ENCODE measurements at regions not wholly inside any gene's neighbourhood (a gene's known extent, or its start where the extent isn't known, plus 50 kb on each side); places are given as distances from the start of the nearest gene placed in this dataset.

GRCh38 chr6:166862978-166863530, 93.3 kb downstream of the RNASET2 start:
- Histone ChIP-seq H3K4me1 (ENCODE audit: control insufficient read depth in 2 of 2, insufficient read depth in 2 of 2, low read length in 2 of 2) (peaks cover 3 to 4% of the 10 kb centered on the region in 2 donors), H3K4me3 (ENCODE audit: low read length) (peak overlapping the region; percentile 47), H3K27me3 (ENCODE audit: control insufficient read depth in 2 of 2, insufficient read depth in 2 of 2, low read length in 2 of 2) (no peaks in the 10 kb centered on the region), H3K36me3 (ENCODE audit: control insufficient read depth in 2 of 3, insufficient read depth in 3 of 3, low read length in 3 of 3) (no peaks in the 10 kb centered on the region), H3K9me3 (ENCODE audit: control insufficient read depth in 2 of 3, low read length in 3 of 3) (no peaks in the 10 kb centered on the region), H3K27ac (ENCODE audit: low read depth, low read length) (no peak overlapping the region)
- no peaks in the 10 kb centered on the region for H3K36me3 Mint-ChIP-seq
- H3K27me3 Mint-ChIP-seq: peaks cover 0 to 40% (median 7%) of the 10 kb centered on the region in 5 donors
- ChIA-PET POLR2A (interaction anchor here (0.5 to 1.9 kb wide), 3 partner anchors 72 to 521 kb away, joined by 3 to 4 read pairs (median 3); partner anchors contain the start of gene RNASET2), CTCF (interaction anchor here (1.4 kb wide), 1 partner anchor 14 kb away, joined by 3 read pairs; no protein-coding TSS in a partner anchor)
- intact Hi-C loops (cut with micrococcal nuclease): loop anchor here (1.0 to 5.0 kb wide), 5 partner anchors 44 to 126 kb away; no protein-coding TSS in a partner anchor
- peaks cover 7 to 24% (median 8%) of the 10 kb centered on the region in 7 donors for H3K4me1 Mint-ChIP-seq
- DNase-seq: peak in 1 of 9 donors; percentile 2
- H3K27ac Mint-ChIP-seq: peak overlapping the region in 1 of 9 donors; percentile 8
- H3K4me3 Mint-ChIP-seq: peak overlapping the region; percentile 16 to 95 (median 90)
- no peak for ATAC-seq
- no peaks in the 10 kb centered on the region for H3K9me3 Mint-ChIP-seq

- Mint-ChIP-seq H3K27me3 (peaks cover 0 to 40% (median 7%) of the 10 kb centered on the region in 5 donors), H3K4me3 (peak overlapping the region; percentile 70 to 95 (median 90)), H3K27ac (peak overlapping the region in 4 of 9 donors; percentile 31 to 79 (median 62)), H3K4me1 (peaks cover 7 to 24% (median 8%) of the 10 kb centered on the region in 7 donors), H3K36me3 (no peaks in the 10 kb centered on the region), H3K9me3 (peaks cover 0 to 1% (median 0%) of the 10 kb centered on the region in 11 donors)
- no peaks in the 10 kb centered on the region for H3K36me3 ChIP-seq (ENCODE audit: control insufficient read depth in 2 of 3, insufficient read depth in 3 of 3, low read length in 3 of 3)
- H3K9me3 ChIP-seq (ENCODE audit: control insufficient read depth in 2 of 3, low read length in 3 of 3): no peaks in the 10 kb centered on the region
- H3K4me3 ChIP-seq (ENCODE audit: low read length): peak overlapping the region; percentile 47
- peak overlapping the region; percentile 6 for H3K27ac ChIP-seq (ENCODE audit: low read depth, low read length)
- POLR2A ChIA-PET: interaction anchor here (0.5 to 1.9 kb wide), 3 partner anchors 73 to 521 kb away, joined by 3 to 4 read pairs (median 3); partner anchors contain the start of gene RNASET2
- no peaks in the 10 kb centered on the region for H3K27me3 ChIP-seq (ENCODE audit: control insufficient read depth in 2 of 2, insufficient read depth in 2 of 2, low read length in 2 of 2)
- intact Hi-C loops (cut with micrococcal nuclease): loop anchor here (1.0 to 5.0 kb wide), 5 partner anchors 45 to 126 kb away; no protein-coding TSS in a partner anchor
- H3K4me1 ChIP-seq (ENCODE audit: control insufficient read depth in 2 of 2, insufficient read depth in 2 of 2, low read length in 2 of 2): peaks cover 3 to 4% of the 10 kb centered on the region in 2 donors
- DNase-seq: peak; percentile 13 to 59 (median 34)
- peak; percentile 85 for ATAC-seq
- CTCF ChIA-PET: interaction anchor here (1.4 kb wide), 1 partner anchor 13 kb away, joined by 3 read pairs; no protein-coding TSS in a partner anchor
These were observed 93.9 kb downstream of the RNASET2 start for GRCh38 chr6:166862287-166862977.

- Mint-ChIP-seq H3K4me1 (peaks cover 7 to 24% (median 8%) of the 10 kb centered on the region in 7 donors), H3K27me3 (peaks cover 0 to 40% (median 7%) of the 10 kb centered on the region in 5 donors), H3K9me3 (peaks cover 0 to 1% (median 0%) of the 10 kb centered on the region in 11 donors), H3K4me3 (peak overlapping the region; percentile 70 to 95 (median 90)), H3K27ac (peak overlapping the region in 5 of 9 donors; percentile 17 to 69 (median 54)), H3K36me3 (no peaks in the 10 kb centered on the region)
- ChIA-PET CTCF (no interaction called here), POLR2A (interaction anchor here (0.8 kb wide), 1 partner anchor 95 kb away, joined by 3 read pairs; the partner anchor contains the start of gene RNASET2)
- intact Hi-C loops (cut with micrococcal nuclease): loop anchor here (1.0 to 5.0 kb wide), 5 partner anchors 45 to 127 kb away; no protein-coding TSS in a partner anchor
- Histone ChIP-seq H3K4me1 (ENCODE audit: control insufficient read depth in 2 of 2, insufficient read depth in 2 of 2, low read length in 2 of 2) (peaks cover 3 to 4% of the 10 kb centered on the region in 2 donors), H3K27ac (ENCODE audit: low read depth, low read length) (peak overlapping the region; percentile 6), H3K36me3 (ENCODE audit: control insufficient read depth in 2 of 3, insufficient read depth in 3 of 3, low read length in 3 of 3) (no peaks in the 10 kb centered on the region), H3K9me3 (ENCODE audit: control insufficient read depth in 2 of 3, low read length in 3 of 3) (no peaks in the 10 kb centered on the region), H3K4me3 (ENCODE audit: low read length) (peak overlapping the region; percentile 47), H3K27me3 (ENCODE audit: control insufficient read depth in 2 of 2, insufficient read depth in 2 of 2, low read length in 2 of 2) (no peaks in the 10 kb centered on the region)
- DNase-seq (no peak), ATAC-seq (no peak)
These were observed 94.4 kb downstream of the RNASET2 start for GRCh38 chr6:166861961-166862286.

- Histone ChIP-seq H3K36me3 (ENCODE audit: control insufficient read depth in 2 of 3, insufficient read depth in 3 of 3, low read length in 3 of 3) (no peaks in the 10 kb centered on the region), H3K4me1 (ENCODE audit: control insufficient read depth in 2 of 2, insufficient read depth in 2 of 2, low read length in 2 of 2) (peaks cover 3 to 4% of the 10 kb centered on the region in 2 donors), H3K4me3 (ENCODE audit: low read length) (no peak overlapping the region), H3K27me3 (ENCODE audit: control insufficient read depth in 2 of 2, insufficient read depth in 2 of 2, low read length in 2 of 2) (no peaks in the 10 kb centered on the region), H3K9me3 (ENCODE audit: control insufficient read depth in 2 of 3, low read length in 3 of 3) (no peaks in the 10 kb centered on the region), H3K27ac (ENCODE audit: low read depth, low read length) (no peak overlapping the region)
- ChIA-PET CTCF (no interaction called here), POLR2A (no interaction called here)
- Mint-ChIP-seq H3K27me3 (peaks cover 0 to 40% (median 7%) of the 10 kb centered on the region in 5 donors), H3K4me3 (peak overlapping the region in 6 of 10 donors; percentile 85 to 93 (median 90)), H3K9me3 (peaks cover 0 to 1% (median 0%) of the 10 kb centered on the region in 11 donors), H3K4me1 (peaks cover 7 to 24% (median 8%) of the 10 kb centered on the region in 7 donors), H3K27ac (peak overlapping the region in 2 of 9 donors; percentile 59 to 69), H3K36me3 (no peaks in the 10 kb centered on the region)
- DNase-seq (no peak), ATAC-seq (no peak)
- intact Hi-C loops (cut with micrococcal nuclease): loop anchor here in 1 of 2 donors (5.0 kb wide), 2 partner anchors 46 to 126 kb away; no protein-coding TSS in a partner anchor
These were observed 95.0 kb downstream of the RNASET2 start for GRCh38 chr6:166861304-166861703.

GRCh38 chr6:166860392-166860791, 96.0 kb downstream of the RNASET2 start:
- H3K36me3 Mint-ChIP-seq: no peaks in the 10 kb centered on the region
- POLR2A ChIA-PET: interaction anchor here (0.6 to 0.7 kb wide), 2 partner anchors 154 to 260 kb away, joined by 3 read pairs; no protein-coding TSS in a partner anchor
- peaks cover 0 to 1% (median 0%) of the 10 kb centered on the region in 11 donors for H3K9me3 Mint-ChIP-seq

GRCh38 chr6:166855416-166855815, 100.9 kb downstream of the RNASET2 start:
- Histone ChIP-seq H3K4me3 (ENCODE audit: low read length) (no peak overlapping the region), H3K4me1 (ENCODE audit: control insufficient read depth in 2 of 2, insufficient read depth in 2 of 2, low read length in 2 of 2) (no peaks in the 10 kb centered on the region), H3K27ac (ENCODE audit: low read depth, low read length) (no peak overlapping the region), H3K9me3 (ENCODE audit: control insufficient read depth in 2 of 3, low read length in 3 of 3) (no peaks in the 10 kb centered on the region), H3K27me3 (ENCODE audit: control insufficient read depth in 2 of 2, insufficient read depth in 2 of 2, low read length in 2 of 2) (no peaks in the 10 kb centered on the region), H3K36me3 (ENCODE audit: control insufficient read depth in 2 of 3, insufficient read depth in 3 of 3, low read length in 3 of 3) (no peaks in the 10 kb centered on the region)
- POLR2A ChIA-PET: no interaction called here
- no peak for ATAC-seq
- Mint-ChIP-seq H3K36me3 (no peaks in the 10 kb centered on the region), H3K9me3 (peaks cover 0 to 1% (median 0%) of the 10 kb centered on the region in 11 donors), H3K27ac (no peak overlapping the region), H3K4me1 (peaks cover 0 to 6% (median 0%) of the 10 kb centered on the region in 7 donors), H3K4me3 (no peak overlapping the region), H3K27me3 (peaks cover 0 to 10% (median 0%) of the 10 kb centered on the region in 5 donors)
- intact Hi-C loops (cut with micrococcal nuclease): no loop called here
- CTCF ChIA-PET: no interaction called here
- no peak for DNase-seq

More at GRCh38 chr6:166860392-166860791, 96.0 kb downstream of the RNASET2 start:
- H3K4me1 Mint-ChIP-seq: peaks cover 7 to 24% (median 8%) of the 10 kb centered on the region in 7 donors
- CTCF ChIA-PET: no interaction called here
- Histone ChIP-seq H3K9me3 (ENCODE audit: control insufficient read depth in 2 of 3, low read length in 3 of 3) (no peaks in the 10 kb centered on the region), H3K4me3 (ENCODE audit: low read length) (no peak overlapping the region), H3K36me3 (ENCODE audit: control insufficient read depth in 2 of 3, insufficient read depth in 3 of 3, low read length in 3 of 3) (no peaks in the 10 kb centered on the region), H3K27me3 (ENCODE audit: control insufficient read depth in 2 of 2, insufficient read depth in 2 of 2, low read length in 2 of 2) (no peaks in the 10 kb centered on the region), H3K27ac (ENCODE audit: low read depth, low read length) (no peak overlapping the region), H3K4me1 (ENCODE audit: control insufficient read depth in 2 of 2, insufficient read depth in 2 of 2, low read length in 2 of 2) (peaks cover 3 to 4% of the 10 kb centered on the region in 2 donors)
- intact Hi-C loops (cut with micrococcal nuclease): loop anchor here in 1 of 2 donors (5.0 kb wide), 2 partner anchors 47 to 127 kb away; no protein-coding TSS in a partner anchor
- no peak for DNase-seq
- peaks cover 0 to 40% (median 7%) of the 10 kb centered on the region in 5 donors for H3K27me3 Mint-ChIP-seq
- peak overlapping the region in 1 of 10 donors; percentile 45 for H3K4me3 Mint-ChIP-seq
- peak overlapping the region in 2 of 9 donors; percentile 19 to 56 for H3K27ac Mint-ChIP-seq
- no peak for ATAC-seq
